Right atrium auricular region (tissue), 2 donors: ENCODE measurements at regions not wholly inside any gene's neighbourhood (a gene's known extent, or its start where the extent isn't known, plus 50 kb on each side); places are given as distances from the start of the nearest gene placed in this dataset.

Source experiments
- DNase-seq: peaks from one replicate; pipeline ENCODE4 v3.0.0-alpha.2; 2019; ENCODE audit warnings: low spot score
- H3K27ac ChIP-seq, 2 donors: fragments of 200-600 bp; sonication (generic); 1 replicate in 1 of 2; 2 replicates in 1 of 2; pipeline ENCODE4 v1.5.1; 2016 to 2019
- H3K27me3 ChIP-seq, 2 donors: fragments of 200-600 bp; sonication (generic); one replicate each; pipeline versions ENCODE4 v1.5.1 to v1.6.0; 2017 to 2019
- H3K36me3 ChIP-seq: fragments of 200-600 bp; sonication (generic); one replicate; pipeline ENCODE4 v1.5.1; 2016
- H3K4me1 ChIP-seq, 2 donors: fragments of 200-600 bp; sonication (generic); one replicate each; pipeline versions ENCODE4 v1.5.1 to v1.6.0; 2017 to 2019
- H3K4me3 ChIP-seq, 2 donors: fragments of 200-600 bp; sonication (generic); 1 replicate in 1 of 2; 2 replicates in 1 of 2; pipeline ENCODE4 v1.5.1; 2017 to 2019; ENCODE audit warnings: mild to moderate bottlenecking in 1 of 2, moderate library complexity in 1 of 2
- H3K9me3 ChIP-seq, 2 donors: fragments of 200-600 bp; sonication (generic); one replicate each; pipeline ENCODE4 v1.5.1; 2019
- CTCF ChIP-seq, 2 donors: fragments of 200-600 bp; sonication (generic); IDR thresholded peaks; one replicate each; pipeline ENCODE4 v1.5.1; 2019; ENCODE audit warnings: antibody characterized with exemption in 2 of 2

DNA sequence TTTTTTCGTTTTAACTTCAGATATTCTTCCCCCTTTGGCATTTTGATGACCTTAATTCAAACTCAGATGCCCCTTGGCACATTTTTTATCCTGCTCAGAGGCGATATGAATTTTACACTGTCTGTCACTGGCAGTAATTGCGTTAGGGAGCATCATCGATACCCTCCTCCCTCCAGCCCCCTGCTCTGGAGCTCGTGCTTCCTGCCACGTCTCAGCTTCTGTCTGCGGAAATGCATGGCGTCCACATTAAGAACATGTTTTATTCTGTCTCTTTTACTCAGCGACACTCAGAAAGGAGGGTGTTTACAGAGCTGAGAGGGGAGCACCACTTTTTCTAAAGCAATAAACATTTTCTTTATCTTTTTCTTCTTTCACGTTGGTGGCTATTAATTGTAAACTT is 254.2 kb downstream of the EBLN2 start:
- H3K9me3 ChIP-seq: no peaks in the 10 kb centered on the region
- no peaks in the 10 kb centered on the region for H3K4me1 ChIP-seq
- no peaks in the 10 kb centered on the region for H3K27me3 ChIP-seq
- no peak overlapping the region for H3K4me3 ChIP-seq
- no peaks in the 10 kb centered on the region for H3K36me3 ChIP-seq
- no peak for TF ChIP-seq CTCF (IDR thresholded peaks at IDR 0.05)
- H3K27ac ChIP-seq: no peak overlapping the region
- no peak for DNase-seq

- TF ChIP-seq CTCF (IDR thresholded peaks at IDR 0.05): no peak
- no peak for DNase-seq
Observed at GRCh38 chr3:73319179-73319769, 257.8 kb downstream of the EBLN2 start.

DNA sequence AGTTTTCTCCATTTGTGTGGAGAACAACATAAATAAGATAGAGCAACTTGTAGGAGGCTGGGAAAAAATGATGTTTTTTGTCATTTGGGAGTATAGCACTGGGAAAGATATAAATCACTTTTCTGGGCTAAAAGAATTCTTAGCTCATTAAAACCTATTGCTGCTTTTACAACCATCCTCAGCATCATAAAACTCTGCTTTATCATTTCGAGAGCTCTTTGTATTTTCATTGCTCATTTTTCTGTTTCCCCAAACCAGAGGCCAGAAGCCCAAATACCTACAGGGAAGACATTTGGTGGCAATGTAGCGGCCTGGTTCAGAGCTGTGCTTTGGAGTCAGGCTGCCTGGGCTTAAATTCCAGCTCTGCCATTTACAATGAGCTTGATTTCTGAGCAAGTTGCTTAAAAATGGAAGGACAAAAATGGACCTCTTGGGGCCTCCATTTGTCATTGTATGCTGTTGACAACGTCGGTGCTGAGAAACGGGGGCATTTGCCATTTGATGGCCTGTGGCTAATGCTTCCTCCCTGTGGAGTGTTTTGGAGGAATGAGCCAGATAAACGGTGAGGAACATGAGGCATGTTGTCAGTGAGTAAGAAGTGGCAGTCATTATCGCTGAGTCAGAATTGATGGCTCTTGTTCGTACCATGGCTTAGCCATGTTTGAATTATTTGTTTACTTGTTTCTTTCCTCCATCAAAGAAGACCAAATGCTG is 260.0 kb downstream of the EBLN2 start:
- Histone ChIP-seq H3K27ac (no peak overlapping the region), H3K4me3 (no peak overlapping the region), H3K9me3 (peaks cover 0 to 7% of the 10 kb centered on the region in 2 donors), H3K27me3 (no peaks in the 10 kb centered on the region), H3K36me3 (no peaks in the 10 kb centered on the region), H3K4me1 (no peaks in the 10 kb centered on the region)
- no peak for DNase-seq
- TF ChIP-seq CTCF (IDR thresholded peaks at IDR 0.05): no peak

More at GRCh38 chr3:73319179-73319769, 257.8 kb downstream of the EBLN2 start:
- H3K4me1 ChIP-seq: no peaks in the 10 kb centered on the region
- no peaks in the 10 kb centered on the region for H3K27me3 ChIP-seq
- H3K36me3 ChIP-seq: no peaks in the 10 kb centered on the region
- H3K27ac ChIP-seq: no peak overlapping the region
- no peak overlapping the region for H3K4me3 ChIP-seq
- H3K9me3 ChIP-seq: peaks cover 0 to 7% of the 10 kb centered on the region in 2 donors

DNA sequence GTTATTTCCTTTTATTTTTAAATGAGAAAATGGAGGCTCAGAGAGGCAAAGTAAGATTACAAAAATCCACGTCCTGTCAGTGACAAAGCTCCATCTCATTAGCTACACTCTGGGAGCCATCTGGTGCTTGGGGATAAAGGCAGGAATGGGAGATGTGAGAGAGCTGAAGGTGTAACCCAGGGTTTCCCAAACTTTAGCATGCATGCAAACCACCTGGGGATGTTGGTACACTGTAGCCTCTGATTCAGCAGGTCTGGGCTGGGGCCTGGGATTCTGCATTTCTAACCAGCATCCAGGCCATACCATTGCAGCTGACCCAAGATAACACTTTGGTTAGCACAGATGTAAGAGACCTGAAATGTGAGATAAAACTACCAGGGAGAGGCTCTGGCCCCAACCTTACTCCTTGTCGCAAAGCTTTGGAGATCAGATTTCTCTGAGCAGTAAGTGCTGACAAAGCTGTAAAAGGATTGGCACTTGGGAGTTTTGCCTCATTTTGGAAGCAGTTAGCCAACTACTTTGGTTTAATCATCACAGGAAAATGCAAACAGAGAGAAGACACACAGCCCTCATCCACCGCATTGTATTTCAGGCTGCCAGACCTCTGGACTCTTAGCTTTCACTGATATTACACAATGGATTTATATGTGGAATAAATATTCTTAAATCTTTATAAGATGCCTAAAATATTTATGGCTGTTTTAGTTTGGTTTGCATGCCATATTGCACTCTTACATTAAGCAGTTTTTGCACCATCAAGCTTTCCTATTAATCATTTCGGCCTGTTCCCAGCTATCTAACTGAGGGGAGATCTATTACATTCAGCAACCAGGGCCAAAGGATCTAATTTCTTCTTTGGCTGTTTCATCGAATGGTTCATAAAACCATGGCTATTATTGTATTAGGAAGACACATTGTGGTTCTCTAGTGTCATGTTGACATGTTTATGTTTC is 263.0 kb downstream of the EBLN2 start:
- no peak for DNase-seq
- no peaks in the 10 kb centered on the region for H3K27me3 ChIP-seq
- no peak overlapping the region for H3K27ac ChIP-seq
- no peak for TF ChIP-seq CTCF (IDR thresholded peaks at IDR 0.05)
- H3K9me3 ChIP-seq: peaks cover 0 to 7% of the 10 kb centered on the region in 2 donors
- H3K36me3 ChIP-seq: no peaks in the 10 kb centered on the region
- H3K4me1 ChIP-seq: no peaks in the 10 kb centered on the region
- H3K4me3 ChIP-seq: no peak overlapping the region

DNA sequence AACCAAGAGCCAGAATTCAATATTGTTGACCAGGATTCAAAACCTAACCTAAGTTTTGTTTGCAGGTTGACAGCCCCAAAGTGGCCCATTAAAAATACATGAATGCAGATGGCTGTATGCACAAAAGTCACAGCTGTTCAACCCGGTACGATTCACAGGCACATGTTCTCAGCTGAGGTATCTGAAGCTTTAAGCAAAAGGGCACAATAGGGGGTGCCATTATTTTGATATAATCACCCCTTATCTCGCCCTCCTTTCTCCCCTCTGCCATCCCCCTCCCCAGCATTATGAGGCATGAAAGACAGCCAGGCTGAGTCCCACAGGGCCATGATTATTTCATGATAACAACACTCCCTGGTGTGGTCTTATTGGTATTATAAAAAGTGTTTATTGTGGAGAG is 264.9 kb downstream of the EBLN2 start:
- no peaks in the 10 kb centered on the region for H3K36me3 ChIP-seq
- no peak overlapping the region for H3K4me3 ChIP-seq
- H3K4me1 ChIP-seq: no peaks in the 10 kb centered on the region
- DNase-seq: no peak
- peaks cover 0 to 7% of the 10 kb centered on the region in 2 donors for H3K9me3 ChIP-seq
- no peak for TF ChIP-seq CTCF (IDR thresholded peaks at IDR 0.05)
- H3K27ac ChIP-seq: no peak overlapping the region
- H3K27me3 ChIP-seq: no peaks in the 10 kb centered on the region
